H1 (cell line): ENCODE measurements at regions not wholly inside any gene's neighbourhood (a gene's known extent, or its start where the extent isn't known, plus 50 kb on each side); places are given as distances from the start of the nearest gene placed in this dataset.
A peak's percentile ranks its signal among the peaks of the same experiment; 100 is the strongest.

ENCODE experiments used
- BRCA1 ChIP-seq: IDR thresholded peaks from 2 replicates; pipeline ENCODE4 v1.6.1; 2012; ENCODE audit warnings: low read depth, low read length, improper control_type of control experiment
- CHD1 ChIP-seq: IDR thresholded peaks from 2 replicates; pipeline ENCODE4 v1.6.1; 2012; ENCODE audit warnings: low read depth, low read length, improper control_type of control experiment
- CHD7 ChIP-seq: fragments of 300-600 bp; sonication (generic); IDR thresholded peaks from 2 replicates; pipeline ENCODE4 v1.7.1; 2012; ENCODE audit warnings: low read length, moderate library complexity, mild to moderate bottlenecking, inconsistent platforms; ENCODE audit not compliant: insufficient replicate concordance
- CTCF ChIP-seq, 3 experiments: IDR thresholded peaks; 1 replicate in 2 of 3; 2 replicates in 1 of 3; pipeline versions ENCODE4 v1.5.1 to v1.6.1; 2011; ENCODE audit warnings: low read length in 3 of 3, mild to moderate bottlenecking in 3 of 3, inconsistent platforms in 2 of 3, low read depth in 1 of 3, moderate library complexity in 1 of 3; ENCODE audit not compliant: insufficient read depth in 1 of 3; ENCODE audit errors: control extremely low read depth in 1 of 3
- EP300 ChIP-seq, 2 experiments: IDR thresholded peaks; 1 replicate in 1 of 2; 2 replicates in 1 of 2; pipeline ENCODE4 v1.6.1; 2011 to 2012; ENCODE audit warnings: low read depth in 2 of 2, low read length in 2 of 2, mild to moderate bottlenecking in 2 of 2, borderline replicate concordance in 1 of 2, inconsistent platforms in 1 of 2, moderate library complexity in 1 of 2
- GTF2F1 ChIP-seq: IDR thresholded peaks from 2 replicates; pipeline ENCODE4 v1.6.1; 2012; ENCODE audit warnings: low read depth, low read length, improper control_type of control experiment, borderline replicate concordance
- JUN ChIP-seq: IDR thresholded peaks from 2 replicates; pipeline ENCODE4 v1.6.1; 2011; ENCODE audit warnings: low read depth, mild to moderate bottlenecking, improper control_type of control experiment, low read length
- JUND ChIP-seq: IDR thresholded peaks from 2 replicates; pipeline ENCODE4 v1.6.1; 2011; ENCODE audit warnings: mild to moderate bottlenecking, improper control_type of control experiment, low read length
- MAX ChIP-seq: IDR thresholded peaks from 2 replicates; pipeline ENCODE4 v1.6.1; 2012; ENCODE audit warnings: inconsistent platforms
- NRF1 ChIP-seq: IDR thresholded peaks from 2 replicates; pipeline ENCODE4 v1.6.1; 2011; ENCODE audit warnings: mild to moderate bottlenecking, low read depth, low read length, improper control_type of control experiment
- POLR2A ChIP-seq, 2 experiments: IDR thresholded peaks; 1 replicate in 1 of 2; 2 replicates in 1 of 2; pipeline ENCODE4 v1.6.1; 2011; ENCODE audit warnings: low read depth in 2 of 2, low read length in 2 of 2, mild to moderate bottlenecking in 2 of 2; ENCODE audit errors: control extremely low read depth in 1 of 2
- SAP30 ChIP-seq: fragments of 300-600 bp; sonication (generic); IDR thresholded peaks from 2 replicates; pipeline ENCODE4 v1.7.1; 2012; ENCODE audit warnings: low read length, moderate library complexity, mild to moderate bottlenecking, inconsistent platforms; ENCODE audit not compliant: insufficient read depth, insufficient replicate concordance
- SP1 ChIP-seq: IDR thresholded peaks from 2 replicates; pipeline ENCODE4 v1.6.1; 2011; ENCODE audit warnings: low read depth, low read length

GRCh38 chrX:77114501-77114900, 332.7 kb upstream of the FGF16 start:
- no peak for TF ChIP-seq MAX
- TF ChIP-seq SAP30 = no peak
- peak in 1 of 3 experiments; percentile 29; a peak in 1 of 4 replicates for TF ChIP-seq CTCF (IDR thresholded peaks at IDR 0.05; ENCODE audit: control extremely low read depth in 1 of 3, insufficient read depth in 1 of 3, low read depth in 1 of 3, low read length in 3 of 3)
- TF ChIP-seq POLR2A (IDR thresholded peaks at IDR 0.05; ENCODE audit: control extremely low read depth in 1 of 2, low read depth in 2 of 2, low read length in 2 of 2) = no peak
- no peak for TF ChIP-seq BRCA1
- no peak for TF ChIP-seq JUN
- TF ChIP-seq GTF2F1 = no peak
- no peak for TF ChIP-seq CHD1
- TF ChIP-seq NRF1 = no peak
- TF ChIP-seq SP1 = no peak
- TF ChIP-seq JUND = no peak
- TF ChIP-seq CHD7 = no peak
- TF ChIP-seq EP300 (IDR thresholded peaks at IDR 0.05; ENCODE audit: borderline replicate concordance in 1 of 2, low read depth in 2 of 2, low read length in 2 of 2) = no peak
